ENCODE measurements at regions not wholly inside any gene's neighbourhood (a gene's known extent, or its start where the extent isn't known, plus 50 kb on each side); places are given as distances from the start of the nearest gene placed in this dataset.
A peak's percentile ranks its signal among the peaks of the same experiment; 100 is the strongest.

GRCh38 chr15:84400820-84401219 is 165.2 kb downstream of the GOLGA6L4 start:
- Histone ChIP-seq H4K91ac (replicated peaks; ENCODE audit: insufficient read length, low read length) (no peak overlapping the region), H2BK15ac (ENCODE audit: low read length) (no peak overlapping the region), H4K20me1 (replicated peaks in 1 of 2; ENCODE audit: control insufficient read depth in 1 of 2, insufficient read depth in 2 of 2, low read length in 2 of 2) (no peaks in the 10 kb centered on the region), H3K27me3 (replicated peaks in 1 of 4; ENCODE audit: control insufficient read depth in 3 of 4, extremely low read depth in 1 of 4, insufficient read depth in 3 of 4, low read length in 3 of 4) (no peaks in the 10 kb centered on the region), H3K4me3 (ENCODE audit: extremely low read depth in 1 of 4, insufficient read depth in 2 of 4, low read depth in 3 of 4, low read length in 4 of 4) (no peak overlapping the region), H2BK5ac (ENCODE audit: low read depth, low read length) (no peak overlapping the region), H2BK20ac (ENCODE audit: low read length) (no peak overlapping the region), H3K27ac (ENCODE audit: low read depth, low read length) (no peak overlapping the region), H2AK5ac (ENCODE audit: low read depth, low read length) (no peak overlapping the region), H4K8ac (ENCODE audit: extremely low read depth, insufficient read depth, low read length) (no peak overlapping the region), H3K56ac (replicated peaks; ENCODE audit: insufficient read length, low read depth, low read length) (no peak overlapping the region), H2AFZ (ENCODE audit: low read length) (no peak overlapping the region), H3K23ac (ENCODE audit: insufficient read length) (no peak overlapping the region), H3K18ac (ENCODE audit: extremely low read depth, low read length) (no peak overlapping the region), H3K4ac (replicated peaks; ENCODE audit: insufficient read length, low read depth, low read length) (no peak overlapping the region), H3K79me2 (ENCODE audit: control insufficient read depth in 1 of 2, insufficient read depth in 2 of 2, low read length in 2 of 2) (no peaks in the 10 kb centered on the region), H3K4me1 (replicated peaks in 1 of 4; ENCODE audit: control insufficient read depth in 3 of 4, insufficient read depth in 4 of 4, low read length in 3 of 4) (no peaks in the 10 kb centered on the region), H3K23me2 (ENCODE audit: low read depth, low read length) (no peaks in the 10 kb centered on the region), H3K9me3 (ENCODE audit: insufficient read depth in 2 of 2, low read depth in 1 of 2, low read length in 1 of 2) (peaks cover 0 to 17% of the 10 kb centered on the region in 2 experiments; a peak in 2 of 4 replicates), H4K5ac (ENCODE audit: insufficient read length, low read depth, low read length) (no peak overlapping the region), H2BK120ac (replicated peaks; ENCODE audit: low read depth, low read length) (no peak overlapping the region), H3K79me1 (ENCODE audit: low read depth, low read length) (no peaks in the 10 kb centered on the region), H3K36me3 (ENCODE audit: control insufficient read depth in 2 of 4, insufficient read depth in 4 of 4, low read length in 3 of 4) (no peaks in the 10 kb centered on the region), H3K14ac (ENCODE audit: insufficient read length) (no peak overlapping the region), H3K9ac (replicated peaks in 1 of 4; ENCODE audit: extremely low read depth in 1 of 4, low read depth in 3 of 4, low read length in 3 of 4) (no peak overlapping the region), H2BK12ac (ENCODE audit: low read depth, low read length) (no peak overlapping the region), H3K4me2 (ENCODE audit: insufficient read depth in 1 of 2, low read depth in 2 of 2, low read length in 2 of 2) (no peak overlapping the region)
- DNase-seq (ENCODE audit: low read depth in 1 of 2, low spot score in 2 of 2) (peak in 1 of 2 experiments; percentile 33), FAIRE-seq (no peak)
- WGBS, 2 experiments (ENCODE audit: extremely low coverage in 1 of 2, insufficient coverage in 1 of 2, insufficient read length in 1 of 2, insufficient replicate concordance in 2 of 2, low coverage in 1 of 2, low lambda C conversion rate in 2 of 2, missing lambda C conversion rate in 1 of 2) = 73% methylated on average over 5 of the region's 5 CpGs; no CpG with 5 or more reads in 1 of the 2 experiments
- CTCF ChIA-PET (ENCODE audit: partially characterized antibody) = no interaction called here
- POLR2A ChIA-PET (ENCODE audit: partially characterized antibody) = no interaction called here
- TF ChIP-seq KDM4A (IDR thresholded peaks at IDR 0.05; ENCODE audit: low read depth, low read length, severe bottlenecking) = no peak
- peak in 1 of 3 experiments; percentile 2; a peak in 1 of 4 replicates for TF ChIP-seq CTCF (IDR thresholded peaks at IDR 0.05; ENCODE audit: control extremely low read depth in 1 of 3, insufficient read depth in 1 of 3, low read depth in 1 of 3, low read length in 3 of 3)

Data from H1 (cell line).